ENCODE measurements at regions not wholly inside any gene's neighbourhood (a gene's known extent, or its start where the extent isn't known, plus 50 kb on each side); places are given as distances from the start of the nearest gene placed in this dataset.

- peaks cover 100% of the 10 kb centered on the region for H3K79me2 ChIP-seq (ENCODE audit: insufficient read depth, low read length)
- Mint-ChIP-seq H3K27ac (no peak overlapping the region), H3K27me3 (ENCODE audit: low read depth in 3 of 3) (no peaks in the 10 kb centered on the region), H3K9me3 (no peaks in the 10 kb centered on the region), H3K36me3 (peaks cover 8 to 9% of the 10 kb centered on the region in 2 donors), H3K4me3 (no peak overlapping the region), H3K4me1 (peaks cover 32% of the 10 kb centered on the region)
- no peaks in the 10 kb centered on the region for H3K9me3 ChIP-seq (replicated peaks in 1 of 2; ENCODE audit: control insufficient read depth in 1 of 2, insufficient read depth in 1 of 2, low read length in 2 of 2)
- H3K9ac ChIP-seq (ENCODE audit: insufficient read depth, low read length, poor library complexity, severe bottlenecking) = no peak overlapping the region
- no peaks in the 10 kb centered on the region for H3K27me3 ChIP-seq (ENCODE audit: control insufficient read depth in 2 of 2, insufficient read depth in 2 of 2, low read length in 2 of 2)
- no peak for DNase-seq
- peaks cover 100% of the 10 kb centered on the region for H4K20me1 ChIP-seq (ENCODE audit: insufficient read depth, low read length)
- H2AFZ ChIP-seq (ENCODE audit: insufficient read depth, low read depth, low read length, poor library complexity, severe bottlenecking) = no peak overlapping the region
- no peak for TF ChIP-seq CTCF (IDR thresholded peaks at IDR 0.05)
- 100% methylated on average over 1 of the region's 4 CpGs for WGBS (ENCODE audit: insufficient coverage)
- no peak overlapping the region for H3K4me3 ChIP-seq (replicated peaks in 1 of 3; ENCODE audit: low read depth in 2 of 3, low read length in 3 of 3)
- intact Hi-C loops (cut with micrococcal nuclease) = no loop called here
- no peaks in the 10 kb centered on the region for H3K36me3 ChIP-seq (replicated peaks in 1 of 2; ENCODE audit: control insufficient read depth in 1 of 2, insufficient read depth in 2 of 2, low read length in 2 of 2)
- H3K4me1 ChIP-seq (ENCODE audit: control insufficient read depth in 1 of 2, insufficient read depth in 2 of 2, low read length in 2 of 2) = peaks cover 15 to 26% of the 10 kb centered on the region in 2 donors
- no peak overlapping the region for H3K27ac ChIP-seq (ENCODE audit: low read depth in 1 of 2, low read length in 2 of 2)
- no peak overlapping the region for H3K4me2 ChIP-seq (replicated peaks; ENCODE audit: extremely low read depth, low read length, poor library complexity, severe bottlenecking)
Observed at GRCh38 chr3:72388117-72388516, 460.1 kb downstream of the SHQ1 start.

DNA sequence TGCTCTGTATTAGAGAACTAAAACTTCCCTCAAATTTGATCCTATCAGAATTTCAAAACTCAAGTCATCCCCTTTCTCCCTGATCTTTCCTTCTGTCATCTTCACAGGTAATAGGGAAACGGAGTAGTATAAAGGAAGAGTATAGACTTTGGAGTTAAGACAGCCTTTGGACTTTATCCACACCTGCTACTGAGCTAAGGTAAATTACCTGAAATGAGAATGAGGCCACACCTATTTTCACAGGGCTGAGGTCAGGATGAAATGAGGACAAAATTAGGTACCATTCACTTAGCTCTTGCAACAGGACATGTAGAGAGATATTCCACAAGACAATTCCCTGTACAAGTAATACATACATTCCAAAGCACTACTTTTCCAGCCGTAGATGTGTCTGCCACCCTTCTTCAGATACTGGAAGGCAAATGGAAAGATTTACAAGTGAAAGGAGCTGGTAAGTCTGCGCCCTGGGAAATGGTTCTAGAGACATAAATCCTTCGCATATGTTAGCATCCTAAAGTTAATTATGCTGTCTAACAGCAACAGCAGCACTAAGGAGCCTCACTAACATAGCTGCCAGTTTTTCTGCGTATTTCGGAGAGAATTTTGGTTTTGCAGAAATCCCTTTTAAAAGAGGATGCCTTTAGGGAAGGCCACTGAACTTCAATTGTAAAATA is 461.8 kb downstream of the SHQ1 start:
- WGBS (ENCODE audit: insufficient coverage) = 94% methylated on average over 2 of the region's 6 CpGs
- Mint-ChIP-seq H3K27me3 (ENCODE audit: low read depth in 3 of 3) (no peaks in the 10 kb centered on the region), H3K4me1 (peaks cover 45% of the 10 kb centered on the region), H3K36me3 (peaks cover 8 to 9% of the 10 kb centered on the region in 2 donors), H3K4me3 (no peak overlapping the region), H3K27ac (no peak overlapping the region), H3K9me3 (no peaks in the 10 kb centered on the region)
- peaks cover 100% of the 10 kb centered on the region for H3K79me2 ChIP-seq (ENCODE audit: insufficient read depth, low read length)
- peaks cover 100% of the 10 kb centered on the region for H4K20me1 ChIP-seq (ENCODE audit: insufficient read depth, low read length)
- H3K9ac ChIP-seq (ENCODE audit: insufficient read depth, low read length, poor library complexity, severe bottlenecking) = no peak overlapping the region
- H3K4me2 ChIP-seq (replicated peaks; ENCODE audit: extremely low read depth, low read length, poor library complexity, severe bottlenecking) = no peak overlapping the region
- TF ChIP-seq CTCF (IDR thresholded peaks at IDR 0.05) = no peak
- no peak overlapping the region for H3K27ac ChIP-seq (ENCODE audit: low read depth in 1 of 2, low read length in 2 of 2)
- no peaks in the 10 kb centered on the region for H3K27me3 ChIP-seq (ENCODE audit: control insufficient read depth in 2 of 2, insufficient read depth in 2 of 2, low read length in 2 of 2)
- intact Hi-C loops (cut with micrococcal nuclease) = no loop called here
- H3K4me1 ChIP-seq (ENCODE audit: control insufficient read depth in 1 of 2, insufficient read depth in 2 of 2, low read length in 2 of 2) = peaks cover 20 to 26% of the 10 kb centered on the region in 2 donors
- no peaks in the 10 kb centered on the region for H3K36me3 ChIP-seq (replicated peaks in 1 of 2; ENCODE audit: control insufficient read depth in 1 of 2, insufficient read depth in 2 of 2, low read length in 2 of 2)
- no peak overlapping the region for H3K4me3 ChIP-seq (replicated peaks in 1 of 3; ENCODE audit: low read depth in 2 of 3, low read length in 3 of 3)
- DNase-seq = no peak
- no peak overlapping the region for H2AFZ ChIP-seq (ENCODE audit: insufficient read depth, low read depth, low read length, poor library complexity, severe bottlenecking)
- H3K9me3 ChIP-seq (replicated peaks in 1 of 2; ENCODE audit: control insufficient read depth in 1 of 2, insufficient read depth in 1 of 2, low read length in 2 of 2) = no peaks in the 10 kb centered on the region
